HG03342 (cell line): ENCODE measurements at regions not wholly inside any gene's neighbourhood (a gene's known extent, or its start where the extent isn't known, plus 50 kb on each side); places are given as distances from the start of the nearest gene placed in this dataset.

Experiments used
- ATAC-seq: cut with Tn5 transposase; IDR thresholded peaks from one replicate; pipeline ENCODE4 v1.9.1; 2021; ENCODE audit warnings: mild to moderate bottlenecking, moderate library complexity; ENCODE audit not compliant: unreplicated experiment

- ATAC-seq: no peak
Measured at GRCh38 chr9:28781481-28781880, 1208.2 kb upstream of the C9orf72 start.

GRCh38 chr9:28782630-28783029 lies 1209.3 kb upstream of the C9orf72 start:
- ATAC-seq: no peak

DNA sequence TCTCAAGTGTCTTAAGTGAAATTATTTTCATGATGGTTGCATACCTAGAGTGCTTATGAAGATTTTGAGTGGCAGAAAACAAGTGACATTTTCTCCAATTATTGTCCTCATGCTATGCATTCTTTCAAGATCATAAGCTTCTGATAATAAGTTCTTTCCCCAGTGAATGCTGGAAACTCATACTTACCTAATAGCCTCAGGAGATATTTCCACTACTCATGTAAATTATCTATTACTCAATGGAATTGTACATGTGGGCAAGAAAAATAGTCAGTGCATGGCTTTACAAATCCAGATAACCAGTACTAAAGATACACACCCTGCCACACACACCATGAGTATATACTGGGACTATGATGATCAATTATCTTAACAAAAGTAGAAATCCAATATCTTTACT lies 1219.4 kb upstream of the C9orf72 start:
- no peak for ATAC-seq

DNA sequence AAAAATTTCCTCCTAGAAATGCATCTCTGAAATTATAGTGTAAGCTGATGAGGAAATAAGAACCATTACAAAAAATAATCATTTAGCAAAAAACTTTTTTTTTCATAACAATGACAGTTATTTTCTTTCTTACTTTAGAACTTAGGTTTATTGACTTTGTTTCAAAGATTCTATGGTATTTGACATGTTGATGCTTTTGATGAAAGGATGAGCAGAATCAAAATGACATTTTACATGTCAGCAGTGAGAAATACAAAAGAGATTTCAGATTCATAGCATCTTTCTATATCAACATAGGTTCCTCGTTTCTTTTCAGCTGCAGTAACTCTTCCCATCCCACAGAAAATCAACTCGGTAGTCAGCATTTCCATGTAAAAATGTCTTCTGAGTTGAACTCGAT lies 1226.6 kb upstream of the C9orf72 start:
- no peak for ATAC-seq

GRCh38 chr9:28801144-28801799 lies 1228.0 kb upstream of the C9orf72 start:
- no peak for ATAC-seq

- ATAC-seq: no peak
Measured at GRCh38 chr9:28805197-28805596, 1231.9 kb upstream of the C9orf72 start.

DNA sequence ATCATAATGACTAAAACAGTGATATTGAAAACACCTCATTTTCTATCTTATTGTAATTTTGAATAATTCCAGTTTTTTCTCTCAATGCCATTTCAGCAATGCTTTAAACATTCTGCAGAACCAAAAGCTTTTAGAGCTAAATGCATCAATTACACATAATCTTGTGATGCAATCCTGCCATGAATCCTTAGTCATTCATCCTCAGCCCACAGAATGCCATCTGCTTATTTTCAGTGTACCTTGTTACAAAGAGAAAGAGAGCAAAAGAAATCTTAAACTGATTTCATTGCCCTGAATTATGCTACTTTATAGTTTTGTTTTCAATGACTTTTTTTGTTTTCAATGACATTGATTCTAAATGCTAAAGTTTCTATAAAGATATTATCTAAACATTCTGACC lies 1234.8 kb upstream of the C9orf72 start:
- ATAC-seq: no peak

DNA sequence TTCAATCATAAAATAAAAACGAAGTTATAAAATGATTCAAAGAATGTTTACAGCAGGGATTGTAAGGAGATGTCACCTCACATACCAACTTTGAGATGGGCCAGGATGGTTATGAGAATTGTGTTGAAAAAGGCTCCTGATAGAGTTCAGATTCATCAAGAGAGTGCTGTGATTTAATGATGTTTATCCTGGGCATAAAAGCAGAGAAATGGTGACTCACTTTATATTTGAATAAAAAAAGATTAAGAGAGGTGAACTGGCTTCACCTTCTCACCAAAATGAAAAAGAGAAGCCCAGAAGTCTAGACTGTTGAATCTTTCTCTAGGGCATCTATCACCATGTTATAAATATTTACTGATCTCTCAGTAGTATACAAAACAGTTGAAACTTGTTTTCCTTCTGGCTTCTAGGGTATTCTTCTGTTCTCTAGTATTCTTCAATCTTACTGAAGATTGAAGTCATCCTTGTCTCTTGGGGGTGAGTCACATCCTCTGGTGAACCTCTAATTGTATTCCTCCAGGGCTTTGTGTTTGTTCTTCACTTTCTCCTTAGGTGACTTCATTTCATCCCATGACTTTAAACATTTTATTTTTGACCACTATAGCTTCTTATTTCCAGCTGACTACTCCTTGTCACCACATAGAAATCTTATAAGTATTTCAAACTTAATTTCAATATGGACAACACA lies 1237.3 kb upstream of the C9orf72 start:
- no peak for ATAC-seq

DNA sequence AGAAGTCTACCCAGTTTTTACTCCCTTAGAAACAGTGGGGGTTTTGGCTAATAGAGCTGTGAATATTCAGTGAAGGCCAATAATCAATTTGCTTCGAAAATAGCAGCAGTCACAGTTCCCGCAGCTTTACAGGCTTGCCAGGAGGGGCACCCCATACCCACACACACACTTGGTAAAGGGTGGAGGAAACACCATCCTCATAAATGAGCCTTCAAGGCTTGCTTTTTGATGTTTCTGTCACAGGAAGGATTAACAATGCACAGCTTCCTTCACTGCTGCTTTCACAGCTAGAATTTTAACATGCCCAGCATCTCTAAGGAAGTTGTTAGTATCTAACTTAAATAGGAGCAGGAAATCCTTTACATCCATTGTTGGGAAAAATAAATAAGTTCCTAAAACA lies 1247.5 kb upstream of the C9orf72 start:
- ATAC-seq: no peak

DNA sequence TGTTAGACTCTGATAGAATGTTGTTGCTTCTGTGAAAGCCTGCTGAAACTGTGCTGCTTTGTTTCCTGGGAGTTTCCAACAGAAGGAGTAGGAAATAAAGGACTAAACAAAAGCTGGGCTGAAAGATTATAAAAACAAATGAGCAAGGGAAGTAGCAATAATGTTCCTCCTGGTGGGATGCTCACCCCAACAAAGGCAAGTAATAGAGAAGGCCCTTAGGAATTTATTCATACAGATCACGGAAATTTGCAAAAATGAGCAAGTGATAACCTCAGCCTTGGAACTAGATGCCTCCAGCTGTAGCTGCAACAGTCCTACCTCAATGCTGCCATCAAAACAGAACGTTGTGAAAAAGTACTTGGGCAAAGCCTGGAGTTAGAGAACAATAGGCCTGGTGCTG lies 1248.0 kb upstream of the C9orf72 start:
- ATAC-seq: no peak

DNA sequence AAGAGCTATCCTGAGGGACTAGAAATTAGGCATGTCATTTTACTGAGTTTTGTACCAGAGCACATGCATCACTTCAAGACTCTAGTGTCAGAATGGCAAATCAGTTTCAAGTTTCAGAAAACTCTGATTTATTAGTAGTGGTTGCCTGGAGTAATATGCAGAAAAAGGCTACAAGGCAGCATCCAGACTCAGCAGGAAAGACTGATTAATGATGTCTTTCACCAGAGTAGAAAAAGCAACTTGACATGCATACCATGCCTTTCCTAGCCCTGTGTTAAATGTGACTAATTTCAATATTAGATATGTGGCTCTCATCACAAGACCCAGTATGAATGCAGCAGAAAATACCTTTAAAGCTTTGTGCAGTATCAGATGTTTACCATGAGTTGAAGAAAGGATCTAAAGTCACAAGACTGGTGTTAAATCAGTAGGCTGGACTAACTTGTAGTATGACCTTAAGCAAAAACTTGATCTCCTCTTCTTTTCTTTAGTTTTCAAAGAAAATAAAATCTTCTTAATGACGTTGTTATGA lies 1251.2 kb upstream of the C9orf72 start:
- no peak for ATAC-seq

- ATAC-seq: no peak
Measured at GRCh38 chr9:28832168-28832770, 1259.0 kb upstream of the C9orf72 start.

GRCh38 chr9:28834156-28834555 lies 1260.9 kb upstream of the C9orf72 start:
- no peak for ATAC-seq

DNA sequence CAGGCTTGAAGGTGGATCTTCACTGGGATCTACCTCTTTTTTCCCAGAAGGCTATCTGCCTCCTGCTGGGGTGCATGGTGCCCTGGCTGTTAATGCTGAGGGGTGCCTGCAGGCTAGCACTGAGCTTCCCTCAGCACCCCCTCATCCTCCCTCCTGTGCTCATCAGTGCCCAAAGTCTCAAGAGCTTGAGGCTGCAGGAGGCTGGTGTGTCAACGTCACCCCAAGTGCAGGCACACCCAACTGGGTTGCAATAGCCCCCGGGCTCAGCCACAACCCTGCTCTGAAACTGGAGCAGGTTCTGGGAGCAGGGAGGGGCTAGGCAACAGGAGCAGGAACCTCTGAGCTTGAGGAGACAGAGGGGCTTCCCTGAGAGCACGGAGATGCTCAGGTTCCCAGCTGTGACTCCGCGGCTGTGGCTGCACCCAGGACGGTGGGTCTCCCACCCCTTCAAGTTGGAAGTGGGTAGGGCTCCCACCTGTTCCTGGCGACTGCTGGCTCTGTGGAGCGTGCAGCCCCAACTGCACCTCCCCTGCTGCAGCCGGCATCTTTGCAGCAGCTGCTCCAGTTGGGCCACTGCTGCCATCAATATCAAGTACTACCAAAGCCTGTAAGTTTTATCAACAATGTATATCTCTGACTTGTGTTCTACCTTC lies 1266.6 kb upstream of the C9orf72 start:
- ATAC-seq: no peak

GRCh38 chr9:28841775-28842174 lies 1268.5 kb upstream of the C9orf72 start:
- ATAC-seq: no peak

DNA sequence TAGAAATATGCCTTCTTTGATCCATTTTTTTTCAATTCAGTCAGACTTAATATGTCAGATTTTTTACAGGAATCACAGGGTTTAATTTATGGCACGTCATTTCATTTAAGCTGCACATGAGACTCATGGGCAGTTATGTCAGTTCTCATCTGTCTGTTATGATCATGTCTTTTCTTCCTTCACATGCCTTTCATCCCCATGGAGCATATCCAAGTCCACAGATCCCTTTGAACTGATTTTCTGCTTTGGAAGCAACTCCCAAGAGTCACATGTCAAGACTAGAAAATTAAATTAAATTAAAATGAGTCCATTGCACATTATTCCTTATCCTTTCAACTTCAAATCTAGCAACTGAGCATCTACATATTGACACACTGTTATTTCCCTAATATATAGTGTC lies 1274.0 kb upstream of the C9orf72 start:
- no peak for ATAC-seq

GRCh38 chr9:28848671-28849070 lies 1275.4 kb upstream of the C9orf72 start:
- ATAC-seq: no peak

GRCh38 chr9:28853477-28853876 lies 1280.2 kb upstream of the C9orf72 start:
- no peak for ATAC-seq

DNA sequence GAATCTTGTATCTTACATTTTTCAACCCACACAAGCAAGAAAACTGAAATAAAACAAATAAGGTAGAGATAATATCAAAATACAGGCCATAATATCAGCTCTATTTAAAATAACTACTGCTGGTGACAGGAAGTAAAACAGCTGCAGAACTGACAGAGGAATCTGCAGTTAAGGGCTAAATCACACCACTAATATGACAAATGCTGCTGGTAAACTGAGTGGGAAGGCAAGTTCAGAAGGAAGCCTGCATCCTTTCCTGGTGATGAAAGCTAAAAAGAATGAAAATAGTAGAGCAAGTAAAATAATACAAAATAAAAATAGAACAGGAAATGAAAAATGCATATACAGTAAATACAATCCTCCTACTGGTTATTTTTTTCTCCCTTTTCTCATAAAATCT lies 1293.7 kb upstream of the C9orf72 start:
- no peak for ATAC-seq

- no peak for ATAC-seq
Measured at GRCh38 chr9:28868228-28868990, 1295.1 kb upstream of the C9orf72 start.

GRCh38 chr9:28882529-28882928 lies 1309.2 kb upstream of the C9orf72 start:
- ATAC-seq: no peak
